WTC11 (cell line): ENCODE measurements at regions not wholly inside any gene's neighbourhood (a gene's known extent, or its start where the extent isn't known, plus 50 kb on each side); places are given as distances from the start of the nearest gene placed in this dataset.
"Not testable (repeated sequence)": the region's sequence is repeated elsewhere in the genome, so short reads cannot be mapped to it uniquely, and the experiment has no call there.

Experiments used
- ATAC-seq: fragments of 200-7000 bp; cut with Tn5 transposase; 2 replicates; pipeline ENCODE4 v1.10.0; 2021; ENCODE audit warnings: mild to moderate bottlenecking, moderate library complexity
- CTCF ChIA-PET: fragments of 300-600 bp; sonication (Branson Sonifier 250); formaldehyde crosslinking; loops from one replicate; lab custom pipeline; 2021; ENCODE audit warnings: antibody characterized with exemption; lab: Charles Lee
- POLR2A ChIA-PET: fragments of 350-600 bp; sonication (Branson Sonifier 250); formaldehyde crosslinking; loops from one replicate; lab custom pipeline; 2021; ENCODE audit warnings: antibody characterized with exemption; lab: Charles Lee
- DNase-seq: peaks from one replicate; pipeline ENCODE4 v3.0.0; 2021; ENCODE audit warnings: low spot score
- H3K27ac Mint-ChIP-seq: 2 replicates; pipeline ENCODE4 v1.8.0; 2021; ENCODE audit warnings: mixed read lengths
- H3K27me3 Mint-ChIP-seq: 2 replicates; pipeline ENCODE4 v1.8.0; 2021; ENCODE audit warnings: low read depth, mild to moderate bottlenecking, moderate library complexity, mixed read lengths
- H3K36me3 Mint-ChIP-seq: 2 replicates; pipeline ENCODE4 v1.8.0; 2021; ENCODE audit warnings: mixed read lengths
- H3K4me1 Mint-ChIP-seq: 2 replicates; pipeline ENCODE4 v1.8.0; 2022; ENCODE audit warnings: mixed read lengths
- H3K4me3 Mint-ChIP-seq: 2 replicates; pipeline ENCODE4 v1.8.0; 2021; ENCODE audit warnings: mild to moderate bottlenecking, moderate library complexity, mixed read lengths
- H3K9me3 Mint-ChIP-seq: 2 replicates; pipeline ENCODE4 v1.8.0; 2021; ENCODE audit warnings: mixed read lengths
- AFF4 ChIP-seq: sonication (generic); formaldehyde crosslinking; IDR thresholded peaks from 2 replicates; pipeline ENCODE4 v1.8.1; 2023; ENCODE audit warnings: mild to moderate bottlenecking, missing genetic modification reagents, borderline replicate concordance
- CBFB ChIP-seq: sonication (generic); formaldehyde crosslinking; IDR thresholded peaks from 2 replicates; pipeline ENCODE4 v1.8.1; 2022; ENCODE audit warnings: mild to moderate bottlenecking, low read depth, missing genetic modification reagents
- E2F1 ChIP-seq: sonication (generic); formaldehyde crosslinking; IDR thresholded peaks from 2 replicates; pipeline ENCODE4 v1.8.0; 2022; ENCODE audit warnings: mild to moderate bottlenecking, missing genetic modification reagents
- FOXJ3 ChIP-seq: sonication (generic); formaldehyde crosslinking; IDR thresholded peaks from 2 replicates; pipeline ENCODE4 v1.9.0; 2021; ENCODE audit warnings: missing genetic modification reagents, mild to moderate bottlenecking, borderline replicate concordance
- GRHL2 ChIP-seq: fragments of 250-450 bp; sonication (Bioruptor Pico); IDR thresholded peaks from 2 replicates; pipeline ENCODE4 v1.8.0; 2022; ENCODE audit warnings: mild to moderate bottlenecking, moderate library complexity; ENCODE audit not compliant: insufficient replicate concordance, severe bottlenecking
- IRF2 ChIP-seq: sonication (generic); formaldehyde crosslinking; IDR thresholded peaks from 2 replicates; pipeline ENCODE4 v1.8.0; 2022; ENCODE audit warnings: low read depth, missing genetic modification reagents, borderline replicate concordance
- JUN ChIP-seq: sonication (generic); formaldehyde crosslinking; IDR thresholded peaks from 2 replicates; pipeline ENCODE4 v1.8.0; 2023; ENCODE audit warnings: mild to moderate bottlenecking, missing genetic modification reagents
- MAX ChIP-seq: sonication (generic); formaldehyde crosslinking; IDR thresholded peaks from 2 replicates; pipeline ENCODE4 v1.8.0; 2022; ENCODE audit warnings: mild to moderate bottlenecking, missing genetic modification reagents
- MLX ChIP-seq: sonication (generic); formaldehyde crosslinking; IDR thresholded peaks from 2 replicates; pipeline ENCODE4 v1.8.1; 2023; ENCODE audit warnings: mild to moderate bottlenecking, missing genetic modification reagents, moderate library complexity
- NFE2L1 ChIP-seq: sonication (generic); formaldehyde crosslinking; IDR thresholded peaks from 2 replicates; pipeline ENCODE4 v1.8.1; 2023; ENCODE audit warnings: missing genetic modification reagents
- NFYB ChIP-seq: sonication (generic); formaldehyde crosslinking; conservative IDR thresholded peaks from 2 replicates; pipeline ENCODE4 v1.8.0; 2022; ENCODE audit warnings: low read depth, missing genetic modification reagents
- NR2C2 ChIP-seq: sonication (generic); formaldehyde crosslinking; IDR thresholded peaks from 2 replicates; pipeline ENCODE4 v1.8.0; 2022; ENCODE audit warnings: mild to moderate bottlenecking, missing genetic modification reagents
- OVOL2 ChIP-seq: fragments of 250-450 bp; sonication (Bioruptor Pico); IDR thresholded peaks from 2 replicates; pipeline ENCODE4 v1.9.0; 2021; ENCODE audit warnings: mild to moderate bottlenecking, borderline replicate concordance
- PREB ChIP-seq: sonication (generic); formaldehyde crosslinking; IDR thresholded peaks from 2 replicates; pipeline ENCODE4 v1.8.1; 2022; ENCODE audit warnings: mild to moderate bottlenecking, missing genetic modification reagents, moderate library complexity, borderline replicate concordance
- RELA ChIP-seq: sonication (generic); formaldehyde crosslinking; IDR thresholded peaks from 2 replicates; pipeline ENCODE4 v1.8.1; 2022; ENCODE audit warnings: missing genetic modification reagents, mild to moderate bottlenecking, borderline replicate concordance
- SMAD3 ChIP-seq: sonication (generic); formaldehyde crosslinking; IDR thresholded peaks from 2 replicates; pipeline ENCODE4 v1.8.0; 2022; ENCODE audit warnings: missing genetic modification reagents, mild to moderate bottlenecking, borderline replicate concordance
- SP1 ChIP-seq: sonication (generic); formaldehyde crosslinking; conservative IDR thresholded peaks from 2 replicates; pipeline ENCODE4 v1.8.1; 2022; ENCODE audit warnings: missing genetic modification reagents
- TP53 ChIP-seq: sonication (generic); formaldehyde crosslinking; IDR thresholded peaks from 2 replicates; pipeline ENCODE4 v1.8.1; 2023; ENCODE audit warnings: mild to moderate bottlenecking, missing genetic modification reagents
- USF1 ChIP-seq: sonication (generic); formaldehyde crosslinking; IDR thresholded peaks from 2 replicates; pipeline ENCODE4 v1.8.0; 2022; ENCODE audit warnings: mild to moderate bottlenecking, missing genetic modification reagents
- ZNF532 ChIP-seq: fragments of 250-450 bp; sonication (Bioruptor Pico); IDR thresholded peaks from 2 replicates; pipeline ENCODE4 v1.9.0; 2021; ENCODE audit warnings: mild to moderate bottlenecking, borderline replicate concordance

GRCh38 chr10:52599551-52600200 lies 172.9 kb downstream of the MBL2 start:
- H3K9me3 Mint-ChIP-seq, result no peaks in the 10 kb centered on the region
- ChIA-PET CTCF (no interaction called here), POLR2A (no interaction called here)
- no peak overlapping the region for H3K4me3 Mint-ChIP-seq
- H3K4me1 Mint-ChIP-seq, result no peaks in the 10 kb centered on the region
- ATAC-seq, result no peak
- DNase-seq, result no peak
- H3K27me3 Mint-ChIP-seq, result no peaks in the 10 kb centered on the region
- H3K27ac Mint-ChIP-seq, result no peak overlapping the region
- TF ChIP-seq SP1 (CRISPR knock-in tag) (no peak), AFF4 (CRISPR knock-in tag) (no peak), NFYB (no peak), GRHL2 (CRISPR knock-in tag) (no peak), RELA (CRISPR knock-in tag) (no peak), E2F1 (CRISPR knock-in tag) (no peak), JUN (CRISPR knock-in tag) (no peak), ZNF532 (CRISPR knock-in tag) (no peak)
- H3K36me3 Mint-ChIP-seq, result no peaks in the 10 kb centered on the region

- POLR2A ChIA-PET, ATAC-seq, CTCF ChIA-PET, H3K4me1 Mint-ChIP-seq, DNase-seq, H3K27ac Mint-ChIP-seq, H3K9me3 Mint-ChIP-seq, H3K27me3 Mint-ChIP-seq, H3K4me3 Mint-ChIP-seq, H3K36me3 Mint-ChIP-seq: not testable (repeated sequence)
Observed at GRCh38 chr10:52604131-52604530, 168.5 kb downstream of the MBL2 start.

GRCh38 chr10:52609071-52609470 lies 163.5 kb downstream of the MBL2 start:
- POLR2A ChIA-PET, result no interaction called here
- H3K27me3 Mint-ChIP-seq, result no peaks in the 10 kb centered on the region
- DNase-seq (no peak), ATAC-seq (no peak)
- no peaks in the 10 kb centered on the region for H3K36me3 Mint-ChIP-seq
- H3K9me3 Mint-ChIP-seq, result peaks cover 4% of the 10 kb centered on the region; the same call in 1 of the 2 replicates
- no peak overlapping the region for H3K27ac Mint-ChIP-seq
- CTCF ChIA-PET, result no interaction called here
- H3K4me1 Mint-ChIP-seq, result no peaks in the 10 kb centered on the region
- H3K4me3 Mint-ChIP-seq, result no peak overlapping the region
- no peak for TF ChIP-seq CBFB (CRISPR knock-in tag)
- no peak for TF ChIP-seq TP53 (CRISPR knock-in tag)
- TF ChIP-seq OVOL2 (CRISPR knock-in tag), result no peak
- no peak for TF ChIP-seq MLX
- no peak for TF ChIP-seq MAX (CRISPR knock-in tag)
- no peak for TF ChIP-seq GRHL2 (CRISPR knock-in tag)
- TF ChIP-seq SP1 (CRISPR knock-in tag), result no peak
- TF ChIP-seq IRF2 (CRISPR knock-in tag), result no peak
- TF ChIP-seq SMAD3, result no peak
- TF ChIP-seq PREB (CRISPR knock-in tag), result no peak
- TF ChIP-seq NFE2L1 (CRISPR knock-in tag), result no peak
- no peak for TF ChIP-seq USF1 (CRISPR knock-in tag)
- TF ChIP-seq NR2C2 (CRISPR knock-in tag), result no peak
- TF ChIP-seq FOXJ3 (CRISPR knock-in tag), result no peak
